Endodermal cell (in vitro differentiated cells): ENCODE measurements at regions not wholly inside any gene's neighbourhood (a gene's known extent, or its start where the extent isn't known, plus 50 kb on each side); places are given as distances from the start of the nearest gene placed in this dataset.

Experiments used
- DNase-seq: peaks from one replicate; pipeline ENCODE4 v3.0.0-alpha.2; 2017
- H3K27ac ChIP-seq: 2 replicates; pipeline ENCODE4 v1.5.1; 2013; ENCODE audit warnings: mild to moderate bottlenecking, low read depth, low read length, moderate library complexity
- H3K27me3 ChIP-seq: 2 replicates; pipeline ENCODE4 v1.6.1; 2013; ENCODE audit warnings: mild to moderate bottlenecking, low read length, moderate library complexity; ENCODE audit not compliant: insufficient read depth, control insufficient read depth, poor library complexity, severe bottlenecking
- H3K36me3 ChIP-seq: 2 replicates; pipeline ENCODE4 v1.7.0; 2013; ENCODE audit warnings: mild to moderate bottlenecking, low read length, moderate library complexity; ENCODE audit not compliant: control insufficient read depth, insufficient read depth
- H3K4me1 ChIP-seq: one replicate; pipeline ENCODE4 v1.7.0; 2013; ENCODE audit warnings: low read length; ENCODE audit not compliant: control insufficient read depth, insufficient read depth
- H3K4me3 ChIP-seq: 2 replicates; pipeline ENCODE4 v1.5.1; 2013; ENCODE audit warnings: mild to moderate bottlenecking, low read length, moderate library complexity
- H3K9ac ChIP-seq: 2 replicates; pipeline ENCODE4 v1.6.1; 2013; ENCODE audit warnings: mild to moderate bottlenecking, low read length, moderate library complexity; ENCODE audit not compliant: poor library complexity, severe bottlenecking; ENCODE audit errors: extremely low read depth
- H3K9me3 ChIP-seq: 2 replicates; pipeline ENCODE4 v1.6.1; 2013; ENCODE audit warnings: mild to moderate bottlenecking, low read length, moderate library complexity; ENCODE audit not compliant: control insufficient read depth
- H3K27ac Mint-ChIP-seq: 2 replicates; pipeline ENCODE4 v1.8.0; 2020; ENCODE audit warnings: mixed read lengths
- H3K27me3 Mint-ChIP-seq: 2 replicates; pipeline ENCODE4 v1.8.0; 2021; ENCODE audit warnings: mild to moderate bottlenecking, mixed read lengths; ENCODE audit not compliant: insufficient read depth
- H3K36me3 Mint-ChIP-seq: 2 replicates; pipeline ENCODE4 v1.8.0; 2020; ENCODE audit warnings: low read depth, mixed read lengths
- H3K4me1 Mint-ChIP-seq: 2 replicates; pipeline ENCODE4 v1.8.0; 2020; ENCODE audit warnings: mixed read lengths
- H3K4me3 Mint-ChIP-seq: 2 replicates; pipeline ENCODE4 v1.8.0; 2020; ENCODE audit warnings: mild to moderate bottlenecking, moderate library complexity, mixed read lengths
- H3K9me3 Mint-ChIP-seq: 2 replicates; pipeline ENCODE4 v1.8.0; 2020; ENCODE audit warnings: mild to moderate bottlenecking, mixed read lengths
- CTCF ChIP-seq: fragments of 200-600 bp; sonication (generic); conservative IDR thresholded peaks from 2 replicates; pipeline ENCODE4 v1.5.0; 2021; ENCODE audit warnings: antibody characterized with exemption, mild to moderate bottlenecking
- WGBS, 2 experiments: methylation state at CpG; one replicate each; pipeline versions ENCODE4 v1.1.5 to v1.1.7; 2013; ENCODE audit warnings: missing lambda C conversion rate in 2 of 2, mixed read lengths in 1 of 2; ENCODE audit not compliant: insufficient coverage in 1 of 2, insufficient read length in 1 of 2; 5-methylcytosine and 5-hydroxymethylcytosine counted together

- no peak for TF ChIP-seq CTCF
- H3K36me3 Mint-ChIP-seq, result no peaks in the 10 kb centered on the region
These were observed 265.1 kb upstream of the ZNF32 start for GRCh38 chr10:43913676-43914235.

GRCh38 chr10:43912469-43912868 lies 263.8 kb upstream of the ZNF32 start:
- no peaks in the 10 kb centered on the region for H3K36me3 Mint-ChIP-seq
- no peaks in the 10 kb centered on the region for H3K4me1 ChIP-seq

More at GRCh38 chr10:43913676-43914235, 265.1 kb upstream of the ZNF32 start:
- DNase-seq, result no peak
- H3K27me3 ChIP-seq, result no peaks in the 10 kb centered on the region
- H3K4me3 ChIP-seq, result no peak overlapping the region
- H3K27ac ChIP-seq, result no peak overlapping the region
- no peak overlapping the region for H3K9ac ChIP-seq
- peaks cover 9% of the 10 kb centered on the region for H3K27me3 Mint-ChIP-seq
- no peaks in the 10 kb centered on the region for H3K36me3 ChIP-seq
- no peaks in the 10 kb centered on the region for H3K9me3 ChIP-seq
- H3K4me3 Mint-ChIP-seq, result no peak overlapping the region
- peaks cover 18% of the 10 kb centered on the region for H3K9me3 Mint-ChIP-seq
- H3K4me1 Mint-ChIP-seq, result no peaks in the 10 kb centered on the region
- H3K4me1 ChIP-seq, result no peaks in the 10 kb centered on the region
- H3K27ac Mint-ChIP-seq, result no peak overlapping the region
- WGBS, 2 experiments, result 88 to 96% methylated on average over 4 to 8 of the region's 8 CpGs

DNA sequence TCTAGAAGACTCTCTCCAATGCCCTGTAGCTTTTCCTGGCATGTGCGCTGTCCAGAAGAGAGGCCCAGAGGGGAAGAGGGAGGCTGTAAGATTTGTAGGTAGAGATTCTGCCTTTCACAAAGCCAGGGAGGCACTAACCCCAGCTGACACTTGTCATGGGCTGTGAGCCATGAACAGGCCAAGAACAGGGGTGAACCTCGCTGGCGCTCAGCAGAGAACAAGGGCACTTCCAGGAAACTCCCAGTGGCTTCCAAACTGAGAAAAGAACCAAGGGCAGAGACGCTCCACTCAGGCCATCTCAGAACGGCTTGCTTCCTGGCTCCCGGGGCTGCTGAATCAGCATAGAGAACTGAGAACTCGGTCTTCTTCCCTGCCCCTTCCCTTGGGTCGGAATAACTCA lies 257.8 kb upstream of the ZNF32 start:
- Histone ChIP-seq H3K9ac (no peak overlapping the region), H3K9me3 (no peaks in the 10 kb centered on the region), H3K4me1 (no peaks in the 10 kb centered on the region), H3K4me3 (no peak overlapping the region), H3K27ac (no peak overlapping the region), H3K36me3 (no peaks in the 10 kb centered on the region), H3K27me3 (no peaks in the 10 kb centered on the region)
- 82 to 97% methylated on average over 5 to 8 of the region's 8 CpGs for WGBS, 2 experiments
- no peak overlapping the region for H3K4me3 Mint-ChIP-seq
- no peak overlapping the region for H3K27ac Mint-ChIP-seq
- no peaks in the 10 kb centered on the region for H3K36me3 Mint-ChIP-seq
- TF ChIP-seq CTCF, result no peak
- H3K4me1 Mint-ChIP-seq, result no peaks in the 10 kb centered on the region
- no peaks in the 10 kb centered on the region for H3K9me3 Mint-ChIP-seq
- peaks cover 4% of the 10 kb centered on the region for H3K27me3 Mint-ChIP-seq
- DNase-seq, result no peak

More at GRCh38 chr10:43912469-43912868, 263.8 kb upstream of the ZNF32 start:
- H3K4me3 ChIP-seq, result no peak overlapping the region
- H3K9me3 Mint-ChIP-seq, result peaks cover 9% of the 10 kb centered on the region
- no peak for DNase-seq
- H3K27me3 ChIP-seq, result no peaks in the 10 kb centered on the region
- H3K4me3 Mint-ChIP-seq, result no peak overlapping the region
- H3K27me3 Mint-ChIP-seq, result peaks cover 5% of the 10 kb centered on the region
- H3K4me1 Mint-ChIP-seq, result no peaks in the 10 kb centered on the region
- no peak overlapping the region for H3K27ac Mint-ChIP-seq
- H3K36me3 ChIP-seq, result no peaks in the 10 kb centered on the region
- TF ChIP-seq CTCF, result no peak
- H3K9ac ChIP-seq, result no peak overlapping the region
- WGBS, 2 experiments, result 85 to 90% methylated on average over 1 to 3 of the region's 3 CpGs
- no peak overlapping the region for H3K27ac ChIP-seq
- H3K9me3 ChIP-seq, result no peaks in the 10 kb centered on the region
